22Rv1 (cell line): ENCODE measurements at regions not wholly inside any gene's neighbourhood (a gene's known extent, or its start where the extent isn't known, plus 50 kb on each side); places are given as distances from the start of the nearest gene placed in this dataset.
"Not testable (repeated sequence)": the region's sequence is repeated elsewhere in the genome, so short reads cannot be mapped to it uniquely, and the experiment has no call there.

Source experiments
- H3K27ac ChIP-seq: fragments of 450-650 bp; 2 replicates; pipeline ENCODE4 v1.5.1; 2017
- ZFX ChIP-seq: fragments of 450-650 bp; IDR thresholded peaks from 2 replicates; pipeline ENCODE4 v1.6.1; 2017; ENCODE audit warnings: antibody characterized with exemption, borderline replicate concordance
- TF ChIP-seq, protein P1 (sequence below): fragments of 450-650 bp; IDR thresholded peaks from 2 replicates; pipeline ENCODE4 v1.5.1; 2017; ENCODE audit warnings: mild to moderate bottlenecking

DNA sequence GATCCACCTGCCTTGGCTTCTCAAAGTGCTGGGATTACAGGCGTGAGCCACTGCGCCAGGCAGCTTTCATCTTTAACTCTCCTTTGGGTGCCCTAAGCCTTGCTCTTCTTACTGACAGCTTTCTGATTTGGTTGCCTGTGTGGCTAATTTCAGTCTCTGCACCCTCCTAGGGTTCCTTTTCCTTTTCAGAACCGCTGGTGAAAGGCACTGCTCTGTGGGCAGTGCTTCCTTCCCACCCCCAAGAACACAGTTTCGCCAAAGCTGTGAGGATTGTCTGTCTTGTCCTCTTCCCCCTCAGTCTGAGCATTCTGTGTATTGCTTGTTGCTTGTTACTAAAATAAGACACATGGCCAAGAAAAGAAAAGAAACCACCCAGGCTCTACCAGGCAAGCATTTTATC lies 101.4 kb upstream of the FRMPD3 start:
- no peak for TF ChIP-seq ZFX
- TF ChIP-seq, protein P1, sequence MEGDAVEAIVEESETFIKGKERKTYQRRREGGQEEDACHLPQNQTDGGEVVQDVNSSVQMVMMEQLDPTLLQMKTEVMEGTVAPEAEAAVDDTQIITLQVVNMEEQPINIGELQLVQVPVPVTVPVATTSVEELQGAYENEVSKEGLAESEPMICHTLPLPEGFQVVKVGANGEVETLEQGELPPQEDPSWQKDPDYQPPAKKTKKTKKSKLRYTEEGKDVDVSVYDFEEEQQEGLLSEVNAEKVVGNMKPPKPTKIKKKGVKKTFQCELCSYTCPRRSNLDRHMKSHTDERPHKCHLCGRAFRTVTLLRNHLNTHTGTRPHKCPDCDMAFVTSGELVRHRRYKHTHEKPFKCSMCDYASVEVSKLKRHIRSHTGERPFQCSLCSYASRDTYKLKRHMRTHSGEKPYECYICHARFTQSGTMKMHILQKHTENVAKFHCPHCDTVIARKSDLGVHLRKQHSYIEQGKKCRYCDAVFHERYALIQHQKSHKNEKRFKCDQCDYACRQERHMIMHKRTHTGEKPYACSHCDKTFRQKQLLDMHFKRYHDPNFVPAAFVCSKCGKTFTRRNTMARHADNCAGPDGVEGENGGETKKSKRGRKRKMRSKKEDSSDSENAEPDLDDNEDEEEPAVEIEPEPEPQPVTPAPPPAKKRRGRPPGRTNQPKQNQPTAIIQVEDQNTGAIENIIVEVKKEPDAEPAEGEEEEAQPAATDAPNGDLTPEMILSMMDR: no peak
- no peak overlapping the region for H3K27ac ChIP-seq

DNA sequence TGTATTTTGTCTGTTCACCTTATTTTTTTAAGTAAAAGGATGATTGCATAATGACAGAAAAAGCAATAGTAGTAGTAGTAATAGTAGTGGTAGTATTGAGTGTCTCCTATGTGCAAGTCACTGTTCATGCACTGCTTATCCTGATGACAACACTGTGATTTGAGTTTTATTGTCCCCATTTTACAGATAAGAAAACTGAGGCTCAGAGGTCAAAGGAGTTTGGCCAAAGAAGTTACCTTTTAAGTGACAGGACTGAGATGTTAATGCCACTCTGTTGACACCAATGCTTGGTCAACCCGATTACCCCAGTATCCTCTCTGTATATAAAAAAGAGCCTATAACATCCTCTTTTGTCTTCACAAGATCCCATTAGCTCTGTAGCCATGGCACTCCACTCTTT lies 100.5 kb upstream of the FRMPD3 start:
- TF ChIP-seq, protein P1: no peak
- TF ChIP-seq ZFX: no peak
- no peak overlapping the region for H3K27ac ChIP-seq

DNA sequence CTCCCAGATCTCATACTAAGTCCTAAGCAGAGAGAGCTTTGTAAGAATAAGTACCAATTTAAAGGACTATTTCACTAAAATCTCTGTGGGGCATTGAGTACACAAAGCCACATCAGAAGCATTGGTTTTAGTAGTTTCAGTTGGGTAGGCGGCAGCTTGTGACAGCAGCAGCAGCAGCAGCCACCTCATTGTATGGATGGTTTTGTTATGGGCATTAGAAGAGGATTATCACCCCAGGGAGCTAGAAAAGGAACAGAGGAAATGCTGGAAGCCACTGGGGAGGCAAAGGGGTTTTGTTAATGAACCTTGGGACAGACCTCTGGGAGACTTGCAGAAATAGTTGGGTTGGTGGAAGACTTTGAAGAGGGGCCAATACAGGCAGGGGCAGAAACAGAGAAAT lies 93.9 kb upstream of the FRMPD3 start:
- TF ChIP-seq, protein P1: no peak
- no peak for TF ChIP-seq ZFX
- no peak overlapping the region for H3K27ac ChIP-seq

DNA sequence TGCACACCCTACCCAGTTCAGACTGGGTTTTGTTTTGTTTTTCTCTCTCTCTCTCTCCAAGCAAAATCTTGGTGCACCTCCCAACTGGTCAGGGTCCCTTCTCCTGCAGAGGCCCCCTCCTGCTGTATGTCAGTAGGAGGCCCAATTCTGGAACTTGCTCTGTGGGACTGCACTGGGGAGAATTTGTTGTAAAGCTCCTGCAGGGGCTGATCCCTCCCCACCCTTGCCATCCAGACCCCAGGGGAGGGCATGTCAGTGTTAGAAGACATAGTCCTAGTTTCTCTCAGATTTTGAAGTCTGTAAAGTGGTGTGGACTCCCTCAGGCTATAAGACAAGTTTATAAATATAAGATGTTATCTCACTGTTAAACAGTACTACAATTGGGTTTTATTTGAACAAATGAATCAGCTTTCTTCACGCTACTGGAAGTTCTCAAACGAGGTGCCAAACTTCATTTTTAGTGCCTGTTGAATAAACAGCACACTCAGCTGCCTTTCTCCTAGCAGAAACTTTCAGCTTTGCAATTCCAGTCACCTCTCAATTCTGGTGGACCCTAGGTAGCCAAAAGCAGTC lies 88.6 kb upstream of the FRMPD3 start:
- TF ChIP-seq, protein P1: no peak
- no peak for TF ChIP-seq ZFX
- peak overlapping the region; percentile 59 for H3K27ac ChIP-seq

DNA sequence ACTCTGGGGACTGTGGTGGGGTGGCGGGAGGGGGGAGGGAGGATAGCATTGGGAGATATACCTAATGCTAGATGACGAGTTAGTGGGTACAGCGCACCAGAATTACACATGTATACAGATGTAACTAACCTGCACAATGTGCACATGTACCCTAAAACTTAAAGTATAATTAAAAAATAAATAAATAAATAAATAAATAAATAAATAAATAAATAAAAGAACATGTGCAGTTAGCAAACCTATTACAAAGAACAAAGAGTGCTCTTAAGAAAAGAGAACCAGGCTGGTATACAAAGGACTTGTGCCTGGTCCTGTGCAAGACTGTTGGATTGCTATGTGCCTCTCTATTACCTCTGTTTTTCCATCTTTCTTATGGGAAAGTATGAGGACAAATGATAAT lies 79.3 kb upstream of the FRMPD3 start:
- H3K27ac ChIP-seq: not testable (repeated sequence)

DNA sequence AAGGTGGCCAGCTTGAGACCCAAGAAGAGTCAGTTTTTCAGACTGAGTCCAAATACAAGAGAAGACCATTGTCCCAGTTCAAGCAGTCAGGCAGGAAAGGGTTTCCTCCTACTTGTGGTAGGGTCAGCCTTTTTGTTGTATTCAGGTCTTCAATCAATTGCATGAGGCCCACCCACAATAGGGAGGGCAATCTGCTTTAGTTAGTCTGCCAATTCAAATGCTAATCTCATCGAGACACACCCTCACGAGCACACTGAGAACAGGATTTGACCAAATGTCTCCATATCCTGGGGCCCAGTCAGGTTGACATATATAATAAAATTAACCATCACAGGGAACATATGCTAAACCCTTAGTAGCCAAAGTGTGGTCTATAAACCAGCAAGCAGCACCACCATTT lies 75.3 kb upstream of the FRMPD3 start:
- no peak overlapping the region for H3K27ac ChIP-seq

DNA sequence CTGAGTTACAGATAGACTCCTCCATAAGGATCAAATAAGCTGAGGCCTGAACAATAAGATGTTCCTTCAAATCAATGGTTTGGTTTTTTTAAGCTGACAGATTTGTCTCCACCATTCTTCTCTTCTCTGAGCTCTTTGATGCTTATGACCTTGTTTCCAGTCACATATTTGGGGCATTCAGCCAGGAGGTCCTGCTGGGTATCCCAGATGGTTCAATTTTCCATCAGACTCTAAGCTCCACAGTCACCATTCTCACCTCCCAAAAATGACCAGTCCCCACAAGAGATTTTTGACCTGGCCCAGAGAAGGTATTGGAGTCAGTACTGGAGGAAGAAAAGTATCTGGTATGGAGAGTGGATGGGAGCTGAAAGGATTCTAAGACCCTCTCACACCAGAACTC lies 74.6 kb upstream of the FRMPD3 start:
- H3K27ac ChIP-seq: no peak overlapping the region
- no peak for TF ChIP-seq ZFX
- TF ChIP-seq, protein P1: no peak

More for the DNA sequence above, 75.3 kb upstream of the FRMPD3 start:
- TF ChIP-seq, protein P1: no peak
- no peak for TF ChIP-seq ZFX

DNA sequence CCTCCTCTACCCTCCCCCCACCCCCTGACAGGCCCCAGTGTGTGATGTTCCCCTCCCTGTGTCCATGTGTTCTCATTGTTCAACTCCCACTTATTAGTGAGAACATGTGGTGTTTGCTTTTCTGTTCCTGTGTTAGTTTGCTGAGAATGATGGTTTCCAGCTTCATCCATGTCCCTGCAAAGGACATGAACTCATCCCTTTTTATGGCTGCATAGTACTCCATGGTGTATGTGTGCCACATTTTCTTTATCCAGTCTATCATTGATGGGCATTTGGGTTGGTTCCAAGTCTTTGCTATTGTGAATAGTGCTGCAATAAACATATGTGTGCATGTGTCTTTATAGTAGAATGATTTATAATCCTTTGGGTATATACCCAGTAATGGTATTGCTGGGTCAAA lies 73.3 kb upstream of the FRMPD3 start:
- H3K27ac ChIP-seq: not testable (repeated sequence)
